Neural progenitor cell (in vitro differentiated cells): ENCODE measurements at regions not wholly inside any gene's neighbourhood (a gene's known extent, or its start where the extent isn't known, plus 50 kb on each side); places are given as distances from the start of the nearest gene placed in this dataset.

Experiments used
- EZH2 ChIP-seq: fragments of 200-600 bp; sonication (generic); IDR thresholded peaks from 2 replicates; pipeline ENCODE4 v1.6.1; 2017; ENCODE audit warnings: antibody characterized with exemption, mild to moderate bottlenecking, moderate library complexity
- EZH2phosphoT487 ChIP-seq: fragments of 200-600 bp; sonication (generic); IDR thresholded peaks from 2 replicates; pipeline ENCODE4 v1.6.1; 2017; ENCODE audit warnings: antibody characterized with exemption
- TF ChIP-seq, protein P1 (sequence below): fragments of 200-600 bp; sonication (generic); IDR thresholded peaks from 2 replicates; pipeline ENCODE4 v1.5.1; 2017; ENCODE audit warnings: antibody characterized with exemption, mild to moderate bottlenecking

DNA sequence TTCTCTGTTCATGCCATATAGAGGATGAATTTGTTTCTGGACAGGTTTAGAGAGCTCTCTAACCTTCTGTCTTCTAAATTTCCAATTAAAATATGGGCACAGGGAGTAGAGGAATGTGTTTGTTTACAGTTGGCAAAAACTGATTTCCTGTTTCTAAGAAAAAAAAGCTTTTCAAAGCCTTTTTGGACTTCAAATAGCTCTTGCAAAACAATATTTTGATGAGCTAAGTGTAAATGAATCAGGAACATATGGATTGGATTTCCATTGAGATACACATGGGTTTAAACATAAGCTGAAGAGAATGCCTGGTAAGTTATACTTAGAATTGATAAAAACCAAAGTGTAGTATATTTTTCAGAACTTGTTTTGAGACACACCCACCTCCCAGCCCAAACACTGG, 677.5 kb downstream of the NYAP2 start:
- TF ChIP-seq, protein P1, sequence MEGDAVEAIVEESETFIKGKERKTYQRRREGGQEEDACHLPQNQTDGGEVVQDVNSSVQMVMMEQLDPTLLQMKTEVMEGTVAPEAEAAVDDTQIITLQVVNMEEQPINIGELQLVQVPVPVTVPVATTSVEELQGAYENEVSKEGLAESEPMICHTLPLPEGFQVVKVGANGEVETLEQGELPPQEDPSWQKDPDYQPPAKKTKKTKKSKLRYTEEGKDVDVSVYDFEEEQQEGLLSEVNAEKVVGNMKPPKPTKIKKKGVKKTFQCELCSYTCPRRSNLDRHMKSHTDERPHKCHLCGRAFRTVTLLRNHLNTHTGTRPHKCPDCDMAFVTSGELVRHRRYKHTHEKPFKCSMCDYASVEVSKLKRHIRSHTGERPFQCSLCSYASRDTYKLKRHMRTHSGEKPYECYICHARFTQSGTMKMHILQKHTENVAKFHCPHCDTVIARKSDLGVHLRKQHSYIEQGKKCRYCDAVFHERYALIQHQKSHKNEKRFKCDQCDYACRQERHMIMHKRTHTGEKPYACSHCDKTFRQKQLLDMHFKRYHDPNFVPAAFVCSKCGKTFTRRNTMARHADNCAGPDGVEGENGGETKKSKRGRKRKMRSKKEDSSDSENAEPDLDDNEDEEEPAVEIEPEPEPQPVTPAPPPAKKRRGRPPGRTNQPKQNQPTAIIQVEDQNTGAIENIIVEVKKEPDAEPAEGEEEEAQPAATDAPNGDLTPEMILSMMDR = no peak
- TF ChIP-seq EZH2 (no peak), EZH2phosphoT487 (no peak)
